Coronary artery (tissue), 2 donors: ENCODE measurements at regions not wholly inside any gene's neighbourhood (a gene's known extent, or its start where the extent isn't known, plus 50 kb on each side); places are given as distances from the start of the nearest gene placed in this dataset.

Source experiments
- DNase-seq: peaks from one replicate; pipeline ENCODE4 v3.0.0-alpha.2; 2017; ENCODE audit warnings: low spot score
- H3K27ac ChIP-seq, 2 donors: fragments of 200-600 bp; sonication (generic); one replicate each; pipeline ENCODE4 v1.5.1; 2016 to 2019
- H3K4me3 ChIP-seq: fragments of 200-600 bp; sonication (generic); 2 replicates; pipeline ENCODE4 v1.5.1; 2016; ENCODE audit warnings: mild to moderate bottlenecking, moderate library complexity
- CTCF ChIP-seq: fragments of 200-600 bp; sonication (generic); IDR thresholded peaks from one replicate; pipeline ENCODE4 v1.5.1; 2019; ENCODE audit warnings: antibody characterized with exemption

- DNase-seq: no peak
- no peak for TF ChIP-seq CTCF
Observed at GRCh38 chrX:5113128-5113527, 1115.5 kb downstream of the NLGN4X start.

GRCh38 chrX:5100004-5100403, 1128.7 kb downstream of the NLGN4X start:
- TF ChIP-seq CTCF: no peak
- H3K27ac ChIP-seq: no peak overlapping the region
- no peak overlapping the region for H3K4me3 ChIP-seq
- DNase-seq: no peak

More at GRCh38 chrX:5113128-5113527, 1115.5 kb downstream of the NLGN4X start:
- Histone ChIP-seq H3K27ac (no peak overlapping the region), H3K4me3 (no peak overlapping the region)

GRCh38 chrX:5086388-5086787, 1142.3 kb downstream of the NLGN4X start:
- no peak for DNase-seq
- Histone ChIP-seq H3K4me3 (no peak overlapping the region), H3K27ac (no peak overlapping the region)
- no peak for TF ChIP-seq CTCF

- TF ChIP-seq CTCF: no peak
- H3K4me3 ChIP-seq: no peak overlapping the region
- no peak for DNase-seq
- H3K27ac ChIP-seq: no peak overlapping the region
Observed at GRCh38 chrX:5084279-5084678, 1144.4 kb downstream of the NLGN4X start.

GRCh38 chrX:5082705-5083104, 1146.0 kb downstream of the NLGN4X start:
- no peak for DNase-seq
- Histone ChIP-seq H3K4me3 (no peak overlapping the region), H3K27ac (no peak overlapping the region)
- no peak for TF ChIP-seq CTCF

- no peak overlapping the region for H3K4me3 ChIP-seq
- no peak for TF ChIP-seq CTCF
- no peak overlapping the region for H3K27ac ChIP-seq
- DNase-seq: no peak
Observed at GRCh38 chrX:5080791-5081190, 1147.9 kb downstream of the NLGN4X start.

- DNase-seq: no peak
- no peak for TF ChIP-seq CTCF
- H3K4me3 ChIP-seq: no peak overlapping the region
- H3K27ac ChIP-seq: no peak overlapping the region
Observed at GRCh38 chrX:5068550-5068949, 1160.1 kb downstream of the NLGN4X start.
